Fibroblast of lung (primary cell): ENCODE measurements at regions not wholly inside any gene's neighbourhood (a gene's known extent, or its start where the extent isn't known, plus 50 kb on each side); places are given as distances from the start of the nearest gene placed in this dataset.

Experiments
- DNase-seq, 2 donors: peaks; one replicate each; pipeline versions ENCODE4 v3.0.0 to v3.0.0-alpha.2; 2010; ENCODE audit warnings: low read depth in 2 of 2
- H2AFZ ChIP-seq: 2 replicates; pipeline ENCODE4 v1.5.1; 2012; ENCODE audit warnings: low read length, control low read depth, inconsistent platforms
- H3K27ac ChIP-seq: 2 replicates; pipeline ENCODE4 v1.5.1; 2011; ENCODE audit warnings: low read length, control low read depth; ENCODE audit not compliant: insufficient read depth
- H3K27me3 ChIP-seq: 2 replicates; pipeline ENCODE4 v1.5.1; 2011; ENCODE audit warnings: mild to moderate bottlenecking, low read length; ENCODE audit not compliant: control insufficient read depth, insufficient read depth
- H3K36me3 ChIP-seq: 2 replicates; pipeline ENCODE4 v1.5.1; 2011; ENCODE audit warnings: low read length; ENCODE audit not compliant: control insufficient read depth, insufficient read depth
- H3K4me1 ChIP-seq: 2 replicates; pipeline ENCODE4 v1.5.1; 2011; ENCODE audit warnings: low read length; ENCODE audit not compliant: control insufficient read depth, insufficient read depth; ENCODE audit errors: extremely low read depth
- H3K4me2 ChIP-seq: 2 replicates; pipeline ENCODE4 v1.5.1; 2011; ENCODE audit warnings: low read length, control low read depth; ENCODE audit not compliant: insufficient read depth; ENCODE audit errors: extremely low read depth
- H3K4me3 ChIP-seq, 4 experiments: fragments of 200-600 bp in 1 of 4; sonication (generic) in 1 of 4; replicated peaks in 1 of 4; 2 replicates each; pipeline ENCODE4 v1.5.1; 2011 to 2016; ENCODE audit warnings: low read length in 4 of 4, low read depth in 3 of 4, mild to moderate bottlenecking in 3 of 4, control low read depth in 2 of 4, inconsistent platforms in 1 of 4, mixed read lengths in 1 of 4; ENCODE audit not compliant: insufficient read depth in 1 of 4; ENCODE audit errors: control extremely low read depth in 1 of 4
- H3K79me2 ChIP-seq: 2 replicates; pipeline ENCODE4 v1.5.1; 2012; ENCODE audit warnings: mild to moderate bottlenecking, low read length, inconsistent platforms; ENCODE audit not compliant: control insufficient read depth, insufficient read depth
- H3K9ac ChIP-seq: 2 replicates; pipeline ENCODE4 v1.5.1; 2011; ENCODE audit warnings: mild to moderate bottlenecking, low read length, control low read depth; ENCODE audit not compliant: insufficient read depth
- H3K9me3 ChIP-seq: 2 replicates; pipeline ENCODE4 v1.5.1; 2012; ENCODE audit warnings: low read depth, low read length; ENCODE audit not compliant: control insufficient read depth, insufficient read depth
- H4K20me1 ChIP-seq: 2 replicates; pipeline ENCODE4 v1.5.1; 2011; ENCODE audit warnings: low read length; ENCODE audit not compliant: control insufficient read depth, insufficient read depth; ENCODE audit errors: extremely low read depth
- EZH2 ChIP-seq: IDR thresholded peaks from 2 replicates; pipeline ENCODE4 v1.5.1; 2012; ENCODE audit warnings: low read length, control low read depth, mild to moderate bottlenecking; ENCODE audit errors: missing control alignments
- TF ChIP-seq, protein P1 (sequence below), 2 donors: IDR thresholded peaks in 1 of 2; conservative IDR thresholded peaks in 1 of 2; 1 replicate in 1 of 2; 2 replicates in 1 of 2; pipeline ENCODE4 v1.5.1; 2011 to 2012; ENCODE audit warnings: low read length in 2 of 2, control low read depth in 1 of 2, inconsistent platforms in 1 of 2, low read depth in 1 of 2, mild to moderate bottlenecking in 1 of 2

DNA sequence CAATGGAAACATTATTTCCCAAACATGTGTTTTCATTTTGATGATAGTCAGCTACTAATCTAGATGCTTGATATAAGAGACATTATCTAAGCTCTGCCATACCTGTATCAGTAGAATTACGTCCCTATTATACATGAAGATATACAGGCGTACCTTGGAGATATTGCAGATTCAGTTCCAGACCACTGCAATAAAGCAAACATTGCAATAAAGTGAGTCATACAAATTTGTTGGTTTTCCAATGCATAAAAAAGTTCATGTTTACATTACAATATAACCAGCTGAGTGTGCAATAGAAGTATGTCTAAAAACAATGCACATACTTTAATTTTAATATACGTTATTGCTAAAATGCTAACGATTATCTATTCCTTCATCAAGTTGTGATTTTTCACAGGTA is 236.0 kb upstream of the ZNF717 start:
- no peak overlapping the region for H2AFZ ChIP-seq
- no peaks in the 10 kb centered on the region for H3K9me3 ChIP-seq
- H3K4me3 ChIP-seq: no peak overlapping the region
- no peaks in the 10 kb centered on the region for H4K20me1 ChIP-seq
- H3K36me3 ChIP-seq: no peaks in the 10 kb centered on the region
- TF ChIP-seq, protein P1, sequence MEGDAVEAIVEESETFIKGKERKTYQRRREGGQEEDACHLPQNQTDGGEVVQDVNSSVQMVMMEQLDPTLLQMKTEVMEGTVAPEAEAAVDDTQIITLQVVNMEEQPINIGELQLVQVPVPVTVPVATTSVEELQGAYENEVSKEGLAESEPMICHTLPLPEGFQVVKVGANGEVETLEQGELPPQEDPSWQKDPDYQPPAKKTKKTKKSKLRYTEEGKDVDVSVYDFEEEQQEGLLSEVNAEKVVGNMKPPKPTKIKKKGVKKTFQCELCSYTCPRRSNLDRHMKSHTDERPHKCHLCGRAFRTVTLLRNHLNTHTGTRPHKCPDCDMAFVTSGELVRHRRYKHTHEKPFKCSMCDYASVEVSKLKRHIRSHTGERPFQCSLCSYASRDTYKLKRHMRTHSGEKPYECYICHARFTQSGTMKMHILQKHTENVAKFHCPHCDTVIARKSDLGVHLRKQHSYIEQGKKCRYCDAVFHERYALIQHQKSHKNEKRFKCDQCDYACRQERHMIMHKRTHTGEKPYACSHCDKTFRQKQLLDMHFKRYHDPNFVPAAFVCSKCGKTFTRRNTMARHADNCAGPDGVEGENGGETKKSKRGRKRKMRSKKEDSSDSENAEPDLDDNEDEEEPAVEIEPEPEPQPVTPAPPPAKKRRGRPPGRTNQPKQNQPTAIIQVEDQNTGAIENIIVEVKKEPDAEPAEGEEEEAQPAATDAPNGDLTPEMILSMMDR (conservative IDR thresholded peaks at IDR 0.05 in 1 of 2, IDR thresholded peaks at IDR 0.05 in 1 of 2; ENCODE audit: low read depth in 1 of 2, low read length in 2 of 2): no peak
- no peak for TF ChIP-seq EZH2
- peak in 1 of 2 donors; percentile 58 for DNase-seq
- H3K9ac ChIP-seq: no peak overlapping the region
- no peaks in the 10 kb centered on the region for H3K79me2 ChIP-seq
- H3K27ac ChIP-seq: no peak overlapping the region
- no peaks in the 10 kb centered on the region for H3K27me3 ChIP-seq
- H3K4me2 ChIP-seq: no peak overlapping the region
- no peaks in the 10 kb centered on the region for H3K4me1 ChIP-seq

DNA sequence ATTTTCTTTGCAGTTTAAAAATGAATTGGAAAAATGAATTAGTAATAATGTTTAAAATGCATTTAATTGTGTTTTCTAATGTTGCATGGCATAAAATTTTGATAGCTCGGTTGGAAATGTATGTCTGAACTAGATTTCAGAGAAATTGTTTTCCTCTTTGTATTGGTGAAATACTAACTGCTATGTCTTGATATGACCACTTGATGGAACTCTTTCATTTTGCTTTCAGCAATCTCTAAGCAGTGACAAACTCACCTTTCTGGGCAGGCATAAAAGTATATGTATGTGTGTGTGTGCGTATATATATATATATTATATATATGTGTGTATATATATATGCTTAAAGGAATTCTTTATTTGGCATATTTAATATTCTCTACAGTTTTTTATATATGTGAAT is 239.3 kb upstream of the ZNF717 start:
- H3K36me3 ChIP-seq: no peaks in the 10 kb centered on the region
- H3K4me3 ChIP-seq: no peak overlapping the region
- H3K9ac ChIP-seq: no peak overlapping the region
- peak; percentile 27 to 68 for DNase-seq
- H2AFZ ChIP-seq: no peak overlapping the region
- no peak for TF ChIP-seq EZH2
- TF ChIP-seq, protein P1 (conservative IDR thresholded peaks at IDR 0.05 in 1 of 2, IDR thresholded peaks at IDR 0.05 in 1 of 2; ENCODE audit: low read depth in 1 of 2, low read length in 2 of 2): peak; percentile 30 to 62
- H3K4me2 ChIP-seq: no peak overlapping the region
- H3K79me2 ChIP-seq: no peaks in the 10 kb centered on the region
- H3K27ac ChIP-seq: no peak overlapping the region
- H3K4me1 ChIP-seq: no peaks in the 10 kb centered on the region
- H3K27me3 ChIP-seq: no peaks in the 10 kb centered on the region
- no peaks in the 10 kb centered on the region for H3K9me3 ChIP-seq
- H4K20me1 ChIP-seq: no peaks in the 10 kb centered on the region

DNA sequence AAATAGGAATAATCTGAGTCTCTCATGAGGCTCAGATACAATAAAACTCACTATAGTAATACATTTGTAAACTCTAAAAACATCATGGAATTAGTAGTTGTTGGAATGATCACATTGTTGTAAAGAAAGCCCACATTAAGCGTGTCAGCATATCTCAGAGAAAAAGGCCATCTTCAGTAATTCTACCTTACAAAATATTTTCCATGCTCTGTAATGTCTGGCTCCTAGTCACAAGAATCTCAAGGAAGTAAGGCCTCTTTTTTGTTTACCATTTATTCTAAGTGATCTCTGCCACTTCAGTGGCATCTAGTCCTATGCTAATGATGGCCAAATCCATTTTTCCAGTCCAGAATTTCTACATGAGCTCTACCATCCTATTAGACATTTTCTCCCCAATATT is 240.2 kb upstream of the ZNF717 start:
- no peak overlapping the region for H2AFZ ChIP-seq

More for the DNA sequence above, 240.2 kb upstream of the ZNF717 start:
- Histone ChIP-seq H3K9me3 (no peaks in the 10 kb centered on the region), H3K27me3 (no peaks in the 10 kb centered on the region), H3K4me2 (no peak overlapping the region), H4K20me1 (no peaks in the 10 kb centered on the region), H3K79me2 (no peaks in the 10 kb centered on the region), H3K36me3 (no peaks in the 10 kb centered on the region), H3K9ac (no peak overlapping the region), H3K4me1 (no peaks in the 10 kb centered on the region), H3K4me3 (no peak overlapping the region), H3K27ac (no peak overlapping the region)
- peak in 1 of 2 donors; percentile 19 for DNase-seq
- no peak for TF ChIP-seq EZH2
- TF ChIP-seq, protein P1 (conservative IDR thresholded peaks at IDR 0.05 in 1 of 2, IDR thresholded peaks at IDR 0.05 in 1 of 2; ENCODE audit: low read depth in 1 of 2, low read length in 2 of 2): no peak
